H1 (cell line): ENCODE measurements at regions not wholly inside any gene's neighbourhood (a gene's known extent, or its start where the extent isn't known, plus 50 kb on each side); places are given as distances from the start of the nearest gene placed in this dataset.

Source experiments
- CTCF ChIA-PET: fragments of 300-600 bp; sonication (Branson Sonifier 250); formaldehyde crosslinking; loops from one replicate; lab custom pipeline; 2021; ENCODE audit not compliant: partially characterized antibody; lab: Charles Lee
- POLR2A ChIA-PET: fragments of 300-600 bp; sonication (Branson Sonifier 250); formaldehyde crosslinking; loops from one replicate; lab custom pipeline; 2021; ENCODE audit warnings: inconsistent platforms; ENCODE audit not compliant: partially characterized antibody; lab: Charles Lee
- DNase-seq, 2 experiments: peaks; one replicate each; pipeline versions ENCODE4 v3.0.0 to v3.0.0-alpha.2; 2010 to 2022; ENCODE audit warnings: low spot score in 2 of 2, low read depth in 1 of 2, mixed read lengths in 1 of 2
- FAIRE-seq: peaks from 2 replicates; lab custom pipeline; 2011; peaks lifted over from hg19 to GRCh38; lab: Jason Lieb, UNC
- H2AFZ ChIP-seq: 2 replicates; pipeline ENCODE4 v1.8.1; 2012; ENCODE audit warnings: low read length, inconsistent platforms
- H2AK5ac ChIP-seq: 2 replicates; pipeline ENCODE4 v1.6.1; 2013; ENCODE audit warnings: low read depth, low read length
- H2BK120ac ChIP-seq: replicated peaks from 2 replicates; pipeline ENCODE3; 2013; ENCODE audit warnings: low read depth, low read length, inconsistent platforms
- H2BK12ac ChIP-seq: 2 replicates; pipeline ENCODE4 v1.6.1; 2013; ENCODE audit warnings: low read depth, low read length
- H2BK15ac ChIP-seq: 2 replicates; pipeline ENCODE4 v1.6.1; 2013; ENCODE audit warnings: low read length
- H2BK20ac ChIP-seq: 2 replicates; pipeline ENCODE4 v1.6.1; 2013; ENCODE audit warnings: low read length
- H2BK5ac ChIP-seq: 2 replicates; pipeline ENCODE4 v1.6.1; 2013; ENCODE audit warnings: low read depth, low read length
- H3K14ac ChIP-seq: 2 replicates; pipeline ENCODE4 v1.6.1; 2013; ENCODE audit warnings: inconsistent platforms; ENCODE audit not compliant: insufficient read length
- H3K18ac ChIP-seq: 2 replicates; pipeline ENCODE4 v1.6.1; 2013; ENCODE audit warnings: low read length; ENCODE audit errors: extremely low read depth
- H3K23ac ChIP-seq: 2 replicates; pipeline ENCODE4 v1.6.1; 2013; ENCODE audit warnings: inconsistent platforms; ENCODE audit not compliant: insufficient read length
- H3K23me2 ChIP-seq: 2 replicates; pipeline ENCODE4 v1.6.1; 2013; ENCODE audit warnings: low read depth, low read length
- H3K27ac ChIP-seq: 2 replicates; pipeline ENCODE4 v1.6.1; 2011; ENCODE audit warnings: low read depth, low read length, inconsistent platforms
- H3K27me3 ChIP-seq, 4 experiments: replicated peaks in 1 of 4; 1 replicate in 1 of 4; 2 replicates in 3 of 4; pipeline versions ENCODE4 v1.6.1 to v1.8.1; 2011 to 2013; ENCODE audit warnings: low read length in 3 of 4, mild to moderate bottlenecking in 3 of 4, inconsistent platforms in 2 of 4, mixed read lengths in 2 of 4, moderate library complexity in 1 of 4; ENCODE audit not compliant: control insufficient read depth in 3 of 4, insufficient read depth in 3 of 4; ENCODE audit errors: extremely low read depth in 1 of 4
- H3K36me3 ChIP-seq, 4 experiments: 2 replicates each; pipeline versions ENCODE4 v1.6.1 to v1.8.1; 2011 to 2013; ENCODE audit warnings: mild to moderate bottlenecking in 4 of 4, low read length in 3 of 4, moderate library complexity in 2 of 4, control low read depth in 1 of 4, inconsistent platforms in 1 of 4; ENCODE audit not compliant: insufficient read depth in 4 of 4, control insufficient read depth in 2 of 4
- H3K4ac ChIP-seq: replicated peaks from 2 replicates; pipeline ENCODE3; 2013; ENCODE audit warnings: low read length, low read depth, mixed read lengths, inconsistent platforms; ENCODE audit not compliant: insufficient read length
- H3K4me1 ChIP-seq, 4 experiments: replicated peaks in 1 of 4; 1 replicate in 1 of 4; 2 replicates in 3 of 4; pipeline versions ENCODE4 v1.6.1 to v1.8.1; 2011 to 2013; ENCODE audit warnings: low read length in 3 of 4, inconsistent platforms in 2 of 4, mixed read lengths in 1 of 4; ENCODE audit not compliant: insufficient read depth in 4 of 4, control insufficient read depth in 3 of 4
- H3K4me2 ChIP-seq, 2 experiments: 2 replicates each; pipeline versions ENCODE4 v1.6.1 to v1.8.1; 2011 to 2013; ENCODE audit warnings: low read depth in 2 of 2, low read length in 2 of 2, control low read depth in 1 of 2, inconsistent platforms in 1 of 2, mild to moderate bottlenecking in 1 of 2; ENCODE audit not compliant: insufficient read depth in 1 of 2
- H3K4me3 ChIP-seq, 4 experiments: fragments of 200-600, 300-600 bp in 1 of 4; sonication (generic), shearing (Covaris generic), sonication (Bioruptor Twin) in 1 of 4; 2 replicates each; pipeline versions ENCODE4 v1.5.1 to v1.8.1; 2011 to 2016; ENCODE audit warnings: low read length in 4 of 4, low read depth in 3 of 4, control low read depth in 2 of 4, inconsistent platforms in 2 of 4, mild to moderate bottlenecking in 2 of 4, mixed read lengths in 1 of 4, moderate library complexity in 1 of 4; ENCODE audit not compliant: insufficient read depth in 2 of 4; ENCODE audit errors: extremely low read depth in 1 of 4
- H3K56ac ChIP-seq: replicated peaks from 2 replicates; pipeline ENCODE3; 2013; ENCODE audit warnings: low read depth, mild to moderate bottlenecking, mixed read lengths, low read length, inconsistent platforms; ENCODE audit not compliant: insufficient read length
- H3K79me1 ChIP-seq: 2 replicates; pipeline ENCODE4 v1.6.1; 2013; ENCODE audit warnings: low read depth, low read length, control low read depth
- H3K79me2 ChIP-seq, 2 experiments: 2 replicates each; pipeline versions ENCODE4 v1.6.1 to v1.8.1; 2012 to 2013; ENCODE audit warnings: low read length in 2 of 2, mild to moderate bottlenecking in 2 of 2, inconsistent platforms in 1 of 2; ENCODE audit not compliant: insufficient read depth in 2 of 2, control insufficient read depth in 1 of 2
- H3K9ac ChIP-seq, 4 experiments: replicated peaks in 1 of 4; 1 replicate in 1 of 4; 2 replicates in 3 of 4; pipeline versions ENCODE4 v1.6.1 to v1.8.1; 2011 to 2013; ENCODE audit warnings: low read depth in 3 of 4, low read length in 3 of 4, control low read depth in 2 of 4, mild to moderate bottlenecking in 2 of 4, moderate library complexity in 2 of 4, inconsistent platforms in 1 of 4; ENCODE audit errors: extremely low read depth in 1 of 4
- H3K9me3 ChIP-seq, 2 experiments: 2 replicates each; pipeline versions ENCODE4 v1.6.1 to v1.8.1; 2012 to 2013; ENCODE audit warnings: mild to moderate bottlenecking in 2 of 2, moderate library complexity in 2 of 2, control low read depth in 1 of 2, inconsistent platforms in 1 of 2, low read depth in 1 of 2, low read length in 1 of 2, mixed read lengths in 1 of 2; ENCODE audit not compliant: insufficient read depth in 2 of 2
- H4K20me1 ChIP-seq, 2 experiments: replicated peaks in 1 of 2; 2 replicates each; pipeline versions ENCODE3 to v1.8.1; 2011 to 2013; ENCODE audit warnings: inconsistent platforms in 2 of 2, low read length in 2 of 2, mild to moderate bottlenecking in 1 of 2; ENCODE audit not compliant: insufficient read depth in 2 of 2, control insufficient read depth in 1 of 2
- H4K5ac ChIP-seq: 2 replicates; pipeline ENCODE4 v1.6.1; 2013; ENCODE audit warnings: low read length, low read depth, mixed read lengths, inconsistent platforms; ENCODE audit not compliant: insufficient read length
- H4K8ac ChIP-seq: 2 replicates; pipeline ENCODE4 v1.8.0; 2013; ENCODE audit warnings: mild to moderate bottlenecking, moderate library complexity, low read length, inconsistent platforms; ENCODE audit not compliant: insufficient read depth; ENCODE audit errors: extremely low read depth
- H4K91ac ChIP-seq: replicated peaks from 2 replicates; pipeline ENCODE3; 2013; ENCODE audit warnings: low read length, mixed read lengths, inconsistent platforms; ENCODE audit not compliant: insufficient read length
- ATF3 ChIP-seq: IDR thresholded peaks from 2 replicates; pipeline ENCODE4 v1.6.1; 2011; ENCODE audit warnings: low read depth, mild to moderate bottlenecking, low read length; ENCODE audit not compliant: insufficient read depth
- CBX8 ChIP-seq: fragments of 300-800, 300-1000 bp; sonication (generic); IDR thresholded peaks from 2 replicates; pipeline ENCODE4 v1.7.1; 2016; ENCODE audit warnings: low read depth, low read length, borderline replicate concordance
- E2F6 ChIP-seq: IDR thresholded peaks from 2 replicates; pipeline ENCODE4 v1.6.1; 2012; ENCODE audit warnings: inconsistent platforms
- EGR1 ChIP-seq: IDR thresholded peaks from 2 replicates; pipeline ENCODE4 v1.6.1; 2011; ENCODE audit warnings: low read depth, low read length, borderline replicate concordance
- MAFK ChIP-seq: IDR thresholded peaks from 2 replicates; pipeline ENCODE4 v1.6.1; 2012; ENCODE audit warnings: low read depth, mild to moderate bottlenecking, improper control_type of control experiment, low read length
- RAD21 ChIP-seq, 2 experiments: IDR thresholded peaks in 1 of 2; conservative IDR thresholded peaks in 1 of 2; 2 replicates each; pipeline ENCODE4 v1.6.1; 2011; ENCODE audit warnings: low read depth in 2 of 2, low read length in 2 of 2, improper control_type of control experiment in 1 of 2, inconsistent platforms in 1 of 2, mild to moderate bottlenecking in 1 of 2, moderate library complexity in 1 of 2
- RFX5 ChIP-seq: IDR thresholded peaks from 2 replicates; pipeline ENCODE4 v1.6.1; 2011; ENCODE audit warnings: low read depth, low read length, improper control_type of control experiment, borderline replicate concordance
- SP2 ChIP-seq: IDR thresholded peaks from 2 replicates; pipeline ENCODE4 v1.6.1; 2012; ENCODE audit warnings: mild to moderate bottlenecking, low read length, inconsistent platforms
- SP4 ChIP-seq: IDR thresholded peaks from 2 replicates; pipeline ENCODE4 v1.6.1; 2012; ENCODE audit warnings: low read length, inconsistent platforms
- SUZ12 ChIP-seq: fragments of 200-600 bp; sonication (generic); IDR thresholded peaks from 2 replicates; pipeline ENCODE4 v1.6.1; 2012; ENCODE audit warnings: mild to moderate bottlenecking, inconsistent platforms, low read length, moderate library complexity, mixed read lengths
- TBP ChIP-seq: IDR thresholded peaks from 2 replicates; pipeline ENCODE4 v1.6.1; 2011; ENCODE audit warnings: low read depth, low read length, improper control_type of control experiment
- TCF12 ChIP-seq: IDR thresholded peaks from 2 replicates; pipeline ENCODE4 v1.6.1; 2011; ENCODE audit warnings: low read depth, mild to moderate bottlenecking, low read length
- WGBS, 2 experiments: shearing (Covaris generic) in 1 of 2; methylation state at CpG; one replicate each; pipeline versions ENCODE4 v1.1.6 to v1.1.7; 2013 to 2015; ENCODE audit warnings: low lambda C conversion rate in 2 of 2, mixed read lengths in 2 of 2, inconsistent platforms in 1 of 2, low coverage in 1 of 2, missing lambda C conversion rate in 1 of 2; ENCODE audit not compliant: insufficient replicate concordance in 2 of 2, insufficient coverage in 1 of 2, insufficient read length in 1 of 2; ENCODE audit errors: extremely low coverage in 1 of 2, missing lambda C conversion rate in 1 of 2; 5-methylcytosine and 5-hydroxymethylcytosine counted together
- TF ChIP-seq, protein P1 (sequence below): IDR thresholded peaks from 2 replicates; pipeline ENCODE4 v1.6.1; 2011; ENCODE audit warnings: low read length, improper control_type of control experiment

GRCh38 chr20:47883186-47883585 lies 97.9 kb upstream of the SULF2 start:
- 87% methylated on average over 5 of the region's 5 CpGs; no CpG with 5 or more reads in 1 of the 2 experiments for WGBS, 2 experiments
- H2AK5ac ChIP-seq: no peak overlapping the region
- no peak overlapping the region for H3K18ac ChIP-seq
- no peak overlapping the region for H2BK15ac ChIP-seq
- no peak overlapping the region for H3K14ac ChIP-seq
- H3K56ac ChIP-seq: no peak overlapping the region
- DNase-seq (no peak), FAIRE-seq (no peak)
- no peak overlapping the region for H2AFZ ChIP-seq
- H3K79me1 ChIP-seq: no peaks in the 10 kb centered on the region
- CTCF ChIA-PET: interaction anchor here (1.0 to 1.3 kb wide), 3 partner anchors 22 to 206 kb away, joined by 3 read pairs; no protein-coding TSS in a partner anchor
- no peaks in the 10 kb centered on the region for H3K23me2 ChIP-seq
- no peak overlapping the region; the same call in 1 of the 2 replicates for H4K8ac ChIP-seq
- no peaks in the 10 kb centered on the region for H3K4me1 ChIP-seq
- no peak overlapping the region for H2BK5ac ChIP-seq
- no peak overlapping the region for H2BK120ac ChIP-seq
- H2BK20ac ChIP-seq: no peak overlapping the region
- H3K4me3 ChIP-seq: no peak overlapping the region
- no peaks in the 10 kb centered on the region for H3K36me3 ChIP-seq
- no peaks in the 10 kb centered on the region for H3K79me2 ChIP-seq
- no peak overlapping the region for H4K91ac ChIP-seq
- H3K4ac ChIP-seq: no peak overlapping the region
- H3K27me3 ChIP-seq: no peaks in the 10 kb centered on the region
- POLR2A ChIA-PET: no interaction called here
- H4K20me1 ChIP-seq: no peaks in the 10 kb centered on the region
- H4K5ac ChIP-seq: no peak overlapping the region
- no peak overlapping the region for H3K4me2 ChIP-seq
- no peak overlapping the region for H3K27ac ChIP-seq
- H3K9ac ChIP-seq: no peak overlapping the region
- peaks cover 0 to 2% of the 10 kb centered on the region in 2 experiments; a peak in 1 of 4 replicates for H3K9me3 ChIP-seq
- H2BK12ac ChIP-seq: no peak overlapping the region
- H3K23ac ChIP-seq: no peak overlapping the region
- TF ChIP-seq TBP (no peak), SP2 (no peak), ATF3 (no peak), CBX8 (no peak), RAD21 (IDR thresholded peaks at IDR 0.05 in 1 of 2, conservative IDR thresholded peaks at IDR 0.05 in 1 of 2; ENCODE audit: low read depth in 2 of 2, low read length in 2 of 2) (no peak), RFX5 (no peak), EGR1 (no peak), SUZ12 (no peak), MAFK (no peak), TCF12 (no peak), E2F6 (no peak), SP4 (no peak)
- TF ChIP-seq, protein P1, sequence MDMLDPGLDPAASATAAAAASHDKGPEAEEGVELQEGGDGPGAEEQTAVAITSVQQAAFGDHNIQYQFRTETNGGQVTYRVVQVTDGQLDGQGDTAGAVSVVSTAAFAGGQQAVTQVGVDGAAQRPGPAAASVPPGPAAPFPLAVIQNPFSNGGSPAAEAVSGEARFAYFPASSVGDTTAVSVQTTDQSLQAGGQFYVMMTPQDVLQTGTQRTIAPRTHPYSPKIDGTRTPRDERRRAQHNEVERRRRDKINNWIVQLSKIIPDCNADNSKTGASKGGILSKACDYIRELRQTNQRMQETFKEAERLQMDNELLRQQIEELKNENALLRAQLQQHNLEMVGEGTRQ: no peak
